GM18519 (cell line): ENCODE measurements at regions not wholly inside any gene's neighbourhood (a gene's known extent, or its start where the extent isn't known, plus 50 kb on each side); places are given as distances from the start of the nearest gene placed in this dataset.

Source experiments
- ATAC-seq: cut with Tn5 transposase; IDR thresholded peaks from one replicate; pipeline ENCODE4 v1.9.1; 2021; ENCODE audit warnings: mild to moderate bottlenecking, moderate library complexity; ENCODE audit not compliant: unreplicated experiment, low FRiP score

DNA sequence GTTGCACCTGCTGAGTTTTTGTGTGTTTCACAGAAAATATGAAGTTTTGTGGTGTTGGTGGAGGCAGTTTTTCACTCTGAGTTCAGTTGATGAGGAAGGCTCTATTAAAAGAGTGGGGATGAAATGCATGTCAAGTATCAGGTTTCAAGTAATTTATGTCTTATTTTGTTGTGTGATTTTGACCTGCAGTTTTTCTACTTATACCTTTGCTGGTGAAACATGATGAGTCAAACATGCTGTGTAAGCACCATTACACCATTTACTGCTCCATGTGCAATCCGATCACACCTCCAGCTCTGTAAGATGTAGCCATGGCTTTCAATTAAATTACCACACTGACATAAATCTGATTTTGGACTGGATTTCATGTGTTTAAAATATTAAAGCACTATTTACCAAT, 174.5 kb upstream of the ZEB2 start:
- no peak for ATAC-seq

DNA sequence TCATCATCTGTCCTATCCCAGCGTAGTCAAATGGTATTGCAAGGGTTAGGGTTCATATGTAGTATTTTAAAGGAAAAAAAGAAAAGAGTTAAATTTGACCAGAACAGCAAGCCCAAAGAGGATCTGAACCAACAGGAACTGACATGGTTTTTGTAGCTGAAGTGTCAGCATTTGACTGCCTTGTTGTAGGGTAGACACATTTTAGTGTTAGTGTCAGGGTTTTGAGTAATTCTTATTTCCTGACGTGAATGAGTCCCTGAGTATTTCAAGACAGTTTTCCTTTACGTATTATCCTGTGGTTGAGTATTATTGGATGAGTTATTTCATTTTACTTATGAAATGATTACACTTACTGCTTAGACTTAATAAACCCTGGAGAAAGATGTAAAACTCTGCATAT, 173.3 kb upstream of the ZEB2 start:
- ATAC-seq, result no peak

DNA sequence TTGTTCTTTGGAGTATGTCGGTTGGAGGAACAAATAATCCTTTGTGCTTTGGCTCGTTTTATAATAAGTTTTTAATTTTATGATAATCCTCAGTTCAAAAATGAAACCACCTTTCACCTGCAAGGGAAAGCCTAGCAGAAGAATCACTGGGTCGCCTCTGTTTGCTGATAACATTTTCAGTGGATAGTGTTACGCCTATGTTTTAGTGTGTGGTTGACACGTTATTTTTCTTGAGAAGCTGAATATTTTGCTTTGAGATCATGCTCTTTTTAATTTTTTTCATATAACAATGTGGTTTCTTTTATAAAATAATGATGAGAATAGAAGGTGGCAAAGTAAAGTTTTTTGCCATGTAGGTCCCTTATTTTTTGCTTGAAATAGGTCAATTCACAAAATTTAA, 172.7 kb upstream of the ZEB2 start:
- no peak for ATAC-seq

DNA sequence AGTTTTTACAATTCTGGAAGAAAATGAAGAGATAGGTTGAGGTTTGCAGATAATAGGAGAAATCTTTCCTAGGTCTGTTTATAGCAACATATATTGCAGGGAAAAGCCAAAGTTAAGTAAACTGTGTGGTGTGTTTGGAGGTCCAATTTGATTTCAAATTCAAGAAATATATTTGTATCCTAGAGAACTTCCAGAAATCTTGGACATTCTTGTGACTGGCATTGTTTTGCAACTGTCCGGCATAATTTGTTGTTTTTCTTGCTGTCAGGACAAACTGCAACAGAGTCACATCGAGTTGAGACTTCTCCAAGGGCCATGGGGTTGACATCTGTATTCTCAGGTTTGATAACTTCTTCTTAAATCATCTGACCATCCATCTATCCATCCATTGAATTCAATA, 170.9 kb upstream of the ZEB2 start:
- no peak for ATAC-seq

DNA sequence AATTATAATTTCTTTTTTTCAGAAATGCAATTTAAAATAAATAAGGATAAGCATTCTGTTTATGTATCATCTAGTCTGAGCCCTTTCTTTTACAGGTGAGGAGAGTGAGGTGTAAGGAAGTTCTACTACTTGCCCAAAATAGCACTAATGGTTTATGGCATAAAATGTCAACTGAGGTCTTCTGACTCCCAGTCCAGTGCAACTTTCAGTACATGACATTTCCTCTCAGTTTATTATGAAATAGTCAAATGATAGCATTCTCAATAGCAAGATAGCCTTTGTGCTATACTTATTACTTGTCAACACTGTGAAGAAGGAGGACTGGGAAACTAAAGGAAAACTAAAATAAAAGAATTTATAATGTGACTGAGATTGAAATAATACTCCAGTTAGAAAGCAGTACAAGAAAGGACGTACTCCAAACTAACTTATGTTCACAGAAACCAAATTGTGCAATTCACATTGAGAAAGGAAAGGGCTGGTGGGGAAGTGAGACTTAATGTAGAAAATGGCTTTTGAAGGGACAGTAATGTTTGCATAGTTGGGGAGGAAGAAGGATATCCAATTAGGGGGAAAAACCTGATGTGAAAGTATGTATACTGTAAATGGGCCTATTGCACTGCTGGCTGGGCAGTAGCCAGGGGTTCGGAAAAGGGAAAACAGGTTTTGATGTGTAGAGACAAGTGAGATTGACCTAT, 166.7 kb upstream of the ZEB2 start:
- no peak for ATAC-seq

DNA sequence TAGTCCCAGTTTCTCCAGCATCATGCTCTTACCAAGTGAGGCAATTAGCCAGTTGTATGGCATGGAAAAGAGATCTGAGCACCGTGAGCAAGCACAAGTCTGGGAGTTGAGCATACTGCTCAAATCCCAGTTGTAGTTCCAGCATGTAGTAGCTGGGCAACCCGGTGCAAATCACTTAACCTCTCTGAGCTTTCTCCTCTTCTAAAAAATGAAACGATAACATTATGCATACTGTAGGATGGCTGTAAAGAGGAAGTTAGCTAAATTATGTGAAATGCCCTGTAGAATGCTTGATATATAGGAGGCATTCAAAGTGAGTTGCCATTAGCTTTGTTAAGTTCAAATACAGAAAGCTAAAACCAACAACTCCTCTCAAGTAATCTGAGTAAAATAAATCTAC, 164.0 kb upstream of the ZEB2 start:
- no peak for ATAC-seq

DNA sequence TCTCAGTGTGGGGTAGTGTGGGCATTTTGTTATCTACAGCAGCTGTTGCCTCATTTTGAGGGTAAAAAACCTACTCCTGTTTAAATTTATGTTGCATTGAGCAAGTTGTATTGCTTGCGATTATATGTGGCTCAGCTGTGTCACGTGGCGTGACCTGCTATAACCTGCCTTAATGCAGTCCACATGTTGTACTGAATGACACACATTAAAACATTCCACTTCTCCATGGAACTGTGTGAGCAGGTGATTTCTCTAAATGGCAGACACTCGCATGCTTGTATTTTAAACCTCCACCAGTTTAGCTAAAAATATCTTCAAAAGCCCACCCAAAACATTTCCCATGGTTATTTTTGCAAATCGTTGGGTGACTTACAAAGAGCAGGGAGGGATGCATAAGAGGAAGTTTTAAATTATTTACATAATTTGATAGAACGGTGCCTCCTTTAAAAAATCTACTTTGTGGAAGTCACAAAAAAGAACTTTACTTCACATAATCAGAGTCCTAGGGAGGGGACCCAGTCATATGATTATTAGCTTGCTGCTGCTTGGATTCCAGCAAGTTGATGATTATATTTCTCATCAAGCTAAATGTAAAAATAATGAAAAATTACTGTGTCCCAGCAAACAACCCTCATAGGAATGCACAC, 163.3 kb upstream of the ZEB2 start:
- no peak for ATAC-seq

DNA sequence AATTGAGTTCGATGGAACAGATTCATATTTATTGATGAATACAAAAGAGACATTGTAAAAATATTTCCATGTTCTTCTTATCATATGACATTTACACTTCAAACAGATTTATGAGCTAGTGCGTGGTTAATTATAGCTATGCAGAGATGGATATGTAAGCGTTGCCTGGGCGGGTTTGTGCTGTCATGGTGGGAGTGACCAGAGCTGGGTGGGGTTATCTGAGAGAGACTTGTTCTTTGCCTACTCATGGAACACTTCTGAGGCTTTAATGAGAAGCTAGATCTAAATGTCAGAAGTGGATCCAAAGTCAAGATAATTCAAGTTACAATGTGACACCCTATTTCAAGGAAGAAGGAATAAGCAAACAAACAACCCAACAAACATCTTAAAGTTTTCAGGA, 162.3 kb upstream of the ZEB2 start:
- no peak for ATAC-seq

DNA sequence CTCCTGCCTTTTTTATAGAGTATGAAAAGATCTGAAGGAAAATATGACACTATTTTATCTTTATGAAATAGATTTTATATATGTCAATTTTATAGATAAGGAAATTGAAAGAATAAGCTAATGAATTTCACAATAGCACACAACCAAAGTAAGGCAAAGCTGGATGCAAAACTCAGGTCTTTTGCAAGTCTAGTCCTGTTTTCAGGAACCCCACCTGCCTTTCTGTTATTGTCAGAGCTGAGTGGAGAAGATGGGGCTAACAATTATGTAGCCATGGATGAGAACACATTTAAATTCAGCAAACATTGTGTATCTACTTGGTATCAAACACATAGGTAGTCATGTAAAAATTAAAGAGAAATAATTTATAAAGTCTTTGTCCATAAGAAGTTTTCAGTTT, 161.5 kb upstream of the ZEB2 start:
- ATAC-seq, result no peak

DNA sequence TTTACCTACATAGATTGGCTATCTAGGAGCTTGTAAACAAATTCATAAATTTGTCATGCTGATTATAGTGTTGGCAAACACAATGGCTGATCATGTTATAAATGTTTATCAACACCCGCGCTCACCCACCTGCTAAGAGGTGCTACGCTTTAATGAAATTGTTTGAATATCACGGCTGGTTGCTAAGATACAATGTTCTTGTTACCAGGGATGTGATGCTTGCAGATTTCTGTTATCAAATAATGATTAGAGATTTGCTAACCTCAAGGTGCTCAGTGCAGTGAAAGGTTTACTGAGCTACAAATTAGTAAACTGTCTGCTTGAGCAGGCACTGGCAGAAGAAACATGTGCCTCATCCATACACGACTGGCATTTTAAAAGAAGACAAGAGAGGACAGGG, 160.0 kb upstream of the ZEB2 start:
- ATAC-seq, result no peak

DNA sequence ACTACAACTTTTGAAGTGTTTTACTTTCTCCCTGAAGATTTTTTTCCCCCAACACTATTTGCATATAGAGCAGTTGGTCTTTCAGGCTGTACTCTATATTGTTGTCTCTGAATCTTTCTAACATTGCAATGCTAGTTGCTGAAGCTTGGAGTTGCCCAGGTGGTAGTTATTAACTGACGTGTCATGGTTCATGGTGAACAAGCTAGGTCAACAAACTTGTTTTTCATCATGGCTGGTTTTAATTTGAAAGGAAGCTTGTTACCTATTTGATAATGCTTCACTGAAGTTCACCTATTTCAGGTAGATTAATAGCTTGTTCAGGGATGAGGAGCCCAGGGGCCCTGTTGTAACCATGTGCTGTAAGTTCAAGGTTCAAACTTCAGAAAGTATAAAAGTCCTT, 158.8 kb upstream of the ZEB2 start:
- ATAC-seq, result no peak

DNA sequence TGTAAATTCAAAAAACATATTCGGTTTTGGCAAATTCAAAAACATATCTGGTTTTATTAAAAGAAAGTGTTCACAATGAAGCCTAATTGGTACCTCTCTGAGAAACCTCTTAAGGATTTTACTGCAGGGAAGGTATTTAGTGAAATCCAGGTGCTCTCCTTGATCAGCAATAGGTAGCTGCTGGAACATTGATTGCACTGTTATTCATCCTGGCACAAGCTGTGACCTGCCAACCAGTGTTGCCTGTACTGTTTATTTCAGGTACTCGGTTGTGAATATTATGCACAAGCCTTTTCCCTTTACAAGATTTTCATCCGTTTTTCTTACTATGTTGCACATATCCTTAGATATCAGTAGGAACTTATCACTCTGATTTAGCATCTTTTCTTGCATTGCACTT, 155.8 kb upstream of the ZEB2 start:
- ATAC-seq, result no peak

DNA sequence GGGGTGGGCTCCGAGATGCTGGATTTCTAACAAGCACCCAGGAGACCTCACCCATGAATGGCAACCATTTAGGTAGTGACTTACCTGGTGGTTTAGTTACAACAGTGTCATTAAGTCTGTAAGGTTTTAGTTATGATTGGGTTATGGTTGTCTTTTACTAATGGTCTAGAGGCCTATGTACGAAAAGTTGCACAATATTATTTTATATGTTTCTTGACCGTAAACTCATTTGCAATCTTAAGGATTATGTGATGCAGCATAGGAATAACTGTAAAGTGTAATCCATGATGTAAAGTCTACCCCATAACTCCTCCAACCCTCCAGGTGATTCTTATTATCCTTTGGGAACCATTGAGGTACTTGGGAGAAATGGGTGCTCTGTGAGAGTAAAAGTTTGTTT, 155.4 kb upstream of the ZEB2 start:
- no peak for ATAC-seq

DNA sequence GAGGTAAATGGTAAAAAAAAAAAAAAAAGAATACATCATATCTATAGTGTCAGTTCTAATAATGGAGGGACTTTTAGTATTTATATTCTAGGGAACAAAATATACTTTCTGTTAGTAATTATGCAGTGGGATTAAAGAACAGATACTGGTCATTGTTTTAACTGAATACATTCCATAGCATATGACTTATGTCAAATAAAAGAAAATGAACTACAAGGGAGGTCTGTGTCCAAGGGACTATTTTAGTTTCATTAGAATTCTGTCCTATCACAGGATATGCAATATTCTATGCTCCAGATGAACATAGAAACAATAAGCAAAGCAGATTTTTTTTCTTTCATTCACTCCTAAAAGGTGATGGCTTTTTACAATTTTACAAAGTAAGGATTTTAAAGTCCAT, 154.2 kb upstream of the ZEB2 start:
- no peak for ATAC-seq

DNA sequence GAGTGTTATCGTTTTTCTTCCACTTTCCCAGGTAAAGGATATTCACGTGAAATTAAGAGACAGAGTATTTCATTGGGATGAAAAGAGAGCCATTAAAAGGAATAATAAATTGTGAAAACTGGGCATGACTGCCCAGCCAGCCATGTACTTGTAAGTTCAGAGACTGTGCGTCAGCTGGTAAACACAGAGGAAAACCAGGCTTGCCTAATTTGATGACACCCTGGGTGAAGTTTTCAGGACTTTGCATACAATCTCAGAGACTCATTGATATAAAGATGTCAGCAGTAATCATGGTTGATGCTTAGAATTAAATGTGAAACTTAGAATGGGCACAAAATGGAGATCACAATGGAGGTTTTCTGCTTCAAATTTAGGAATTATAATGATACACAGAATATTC, 153.5 kb upstream of the ZEB2 start:
- ATAC-seq, result no peak

DNA sequence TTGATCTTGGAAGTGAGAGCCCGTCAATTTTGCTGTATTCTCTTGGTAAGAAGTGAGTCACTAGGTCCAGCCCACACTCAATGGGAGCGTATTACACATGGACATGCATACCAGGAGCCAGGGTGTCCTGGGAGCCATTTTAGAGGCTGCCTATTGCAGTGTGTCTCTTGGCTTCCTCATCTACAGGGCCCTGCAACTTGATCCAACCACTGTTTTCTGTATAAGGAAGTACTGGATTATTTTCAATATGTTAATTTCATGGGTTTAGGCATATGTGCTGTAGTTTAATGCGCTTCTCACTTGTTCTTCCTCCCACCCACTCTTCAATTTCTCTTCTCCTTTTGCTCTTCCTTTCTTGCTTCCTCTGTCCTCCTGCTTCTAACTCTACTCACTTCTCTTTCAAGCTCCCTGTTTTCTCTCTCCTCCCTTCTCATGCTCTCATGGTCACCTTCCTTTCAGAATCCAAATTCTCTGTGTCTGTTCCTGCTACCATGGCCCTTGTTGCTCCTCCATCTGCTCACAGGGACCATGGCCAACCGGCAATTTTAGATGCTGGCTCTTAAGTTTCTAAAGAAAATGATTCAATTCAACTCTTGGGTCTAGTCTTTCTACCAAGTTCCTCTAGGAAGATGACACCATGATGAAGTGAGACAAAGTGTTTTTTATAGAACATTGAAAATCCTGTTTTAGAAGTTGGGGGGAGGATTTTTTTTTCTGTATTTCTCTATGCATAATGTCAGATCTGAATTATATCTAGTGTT, 152.0 kb upstream of the ZEB2 start:
- ATAC-seq, result no peak

DNA sequence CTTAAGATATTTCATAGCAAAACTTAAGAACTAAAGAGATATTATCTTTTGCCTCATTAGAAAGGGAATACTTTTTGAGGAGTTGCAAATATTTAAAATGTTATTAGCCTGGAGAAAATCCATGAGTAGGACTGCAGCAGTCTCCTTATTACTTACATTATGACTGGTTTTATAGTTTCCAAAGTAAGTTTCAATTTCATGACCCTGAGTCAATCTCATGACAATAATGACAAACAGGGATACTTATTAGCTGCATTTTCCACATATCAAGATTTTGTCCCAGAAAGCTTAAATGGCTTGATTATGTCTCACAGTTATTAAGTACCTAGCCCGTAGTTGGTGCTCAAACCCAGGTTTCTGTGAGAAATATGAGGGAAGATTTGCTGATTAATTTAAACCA, 150.8 kb upstream of the ZEB2 start:
- no peak for ATAC-seq

DNA sequence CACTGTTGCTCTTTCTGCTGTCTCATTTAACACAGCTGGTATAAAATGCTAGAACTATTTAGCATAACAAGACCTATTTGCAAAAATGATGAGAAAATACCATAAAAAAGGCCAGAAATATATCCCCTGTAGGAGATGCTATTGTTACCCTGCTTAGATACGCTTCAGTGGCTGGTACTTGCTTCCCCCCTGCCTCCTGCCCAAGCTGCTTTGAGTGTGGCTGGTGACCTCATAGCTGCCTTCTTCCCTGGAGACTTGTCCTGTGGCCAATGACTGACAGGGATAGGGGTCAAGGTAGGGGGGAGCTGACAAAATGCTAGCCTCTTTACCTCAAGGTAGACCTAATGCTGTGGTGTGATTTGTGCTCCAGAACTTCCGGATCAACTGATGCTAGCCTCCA, 150.2 kb upstream of the ZEB2 start:
- ATAC-seq, result no peak

DNA sequence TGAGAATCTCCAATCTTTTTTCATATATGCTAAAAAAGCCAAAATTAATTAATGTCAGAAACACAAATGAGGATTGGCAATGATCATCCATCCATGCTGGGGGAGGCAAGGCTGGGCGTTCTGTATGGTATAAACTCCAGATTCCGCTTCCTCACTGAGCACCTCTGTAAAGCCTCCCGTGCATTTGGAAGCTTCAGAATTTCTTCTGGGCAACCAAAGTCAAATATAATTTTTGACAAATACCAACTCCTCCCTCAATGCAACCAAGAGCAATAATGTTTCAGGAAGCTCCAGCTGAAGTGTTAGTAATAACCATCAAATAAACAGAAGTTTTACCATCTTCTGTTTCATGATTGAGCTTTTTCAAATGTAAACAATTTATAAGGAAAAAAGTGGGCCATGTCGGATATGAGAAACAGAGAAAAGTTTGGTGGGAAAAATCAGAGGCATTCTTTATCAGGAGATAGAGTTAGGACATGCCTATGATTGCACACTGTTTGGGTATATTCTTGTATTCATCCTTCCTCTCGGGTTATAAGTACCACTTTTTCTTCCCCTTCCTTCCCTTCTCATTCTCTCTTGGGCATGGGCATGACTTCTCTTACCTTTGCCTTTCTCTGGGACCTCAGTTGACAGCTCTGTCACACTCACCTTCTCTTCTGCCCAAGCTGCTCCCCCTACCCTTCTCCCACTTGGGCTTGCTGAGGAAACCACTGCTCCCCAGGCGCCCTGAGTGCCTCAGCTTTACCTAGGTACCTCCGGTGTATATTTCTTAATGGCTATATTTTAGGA, 149.5 kb upstream of the ZEB2 start:
- ATAC-seq, result no peak

DNA sequence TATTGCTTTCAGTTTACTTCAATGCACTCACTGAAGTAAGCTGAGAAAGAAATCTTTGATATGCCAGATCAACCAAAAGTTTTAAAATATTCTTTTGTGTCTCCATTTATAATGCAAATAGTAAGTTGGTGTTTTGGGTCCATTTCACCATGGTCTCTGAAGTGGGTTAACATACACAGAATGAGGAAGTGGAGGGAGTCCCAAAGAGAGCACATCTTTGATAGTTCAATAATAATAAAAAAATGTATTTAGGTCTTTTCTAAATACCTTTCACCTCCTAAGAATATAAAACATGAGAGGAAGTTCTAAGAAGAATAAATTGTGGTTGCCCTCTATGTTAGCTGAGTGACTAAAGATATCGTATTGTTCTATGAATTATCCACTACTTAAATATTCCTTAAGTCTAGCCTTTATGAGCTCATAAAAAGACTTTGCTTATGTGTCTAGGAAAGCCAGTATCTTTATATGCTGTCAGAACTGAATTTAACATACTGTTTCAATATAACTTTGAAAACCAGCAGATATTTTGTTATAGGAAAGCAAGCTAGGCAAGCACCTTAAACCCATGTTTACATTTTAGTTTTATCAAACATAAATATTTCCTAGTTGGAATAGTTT, 148.7 kb upstream of the ZEB2 start:
- no peak for ATAC-seq

DNA sequence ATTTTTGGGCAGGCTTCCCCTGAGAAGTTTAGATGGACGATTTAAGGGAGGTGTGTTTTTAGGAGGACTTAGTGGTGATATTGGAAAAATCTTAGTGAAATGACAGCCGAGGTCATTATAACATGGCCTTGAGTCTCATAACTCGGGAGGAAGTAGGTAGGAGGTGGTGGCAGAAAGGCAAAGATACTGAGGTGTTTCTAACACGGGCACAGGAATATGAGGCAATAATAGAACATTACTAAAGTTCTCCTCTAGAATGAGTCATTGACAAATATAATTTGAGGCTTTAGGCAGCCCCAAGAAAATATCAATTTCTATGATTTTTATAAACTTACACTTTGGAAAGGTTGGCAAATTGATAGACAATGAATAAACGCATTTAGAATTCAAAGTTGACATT, 146.1 kb upstream of the ZEB2 start:
- ATAC-seq, result no peak
